ENCODE measurements at regions not wholly inside any gene's neighbourhood (a gene's known extent, or its start where the extent isn't known, plus 50 kb on each side); places are given as distances from the start of the nearest gene placed in this dataset.
"Not testable (repeated sequence)": the region's sequence is repeated elsewhere in the genome, so short reads cannot be mapped to it uniquely, and the experiment has no call there.

DNA sequence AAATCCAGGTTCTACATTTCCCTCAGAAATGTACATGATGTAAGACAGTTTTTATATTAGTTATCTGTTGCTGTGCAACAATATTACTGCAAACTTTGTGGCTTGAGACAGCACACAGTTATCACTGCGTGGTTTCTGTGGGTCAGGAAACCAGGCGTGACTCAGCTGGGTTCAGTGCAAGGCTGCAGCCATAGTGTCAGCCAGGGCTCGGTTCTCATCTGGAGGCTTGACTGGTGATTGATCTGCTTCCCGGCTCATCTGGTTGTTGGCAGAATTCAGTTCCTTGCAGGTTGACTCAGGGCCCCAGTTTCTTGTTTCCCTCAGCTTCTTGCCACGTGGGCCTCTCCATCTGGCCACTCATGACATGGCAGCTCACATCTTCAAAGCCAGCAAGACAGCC lies 146.8 kb upstream of the ROPN1B start:
- peak overlapping the region; percentile 65 for H3K27ac Mint-ChIP-seq (ENCODE audit: unreplicated experiment)
- H3K27me3 Mint-ChIP-seq (ENCODE audit: low read depth); DNase-seq (ENCODE audit: low spot score); H3K4me1 Mint-ChIP-seq (ENCODE audit: low read depth); H3K4me3 Mint-ChIP-seq (ENCODE audit: unreplicated experiment); H3K36me3 Mint-ChIP-seq (ENCODE audit: low read depth); H3K9me3 Mint-ChIP-seq (ENCODE audit: low read depth): not testable (repeated sequence)

DNA sequence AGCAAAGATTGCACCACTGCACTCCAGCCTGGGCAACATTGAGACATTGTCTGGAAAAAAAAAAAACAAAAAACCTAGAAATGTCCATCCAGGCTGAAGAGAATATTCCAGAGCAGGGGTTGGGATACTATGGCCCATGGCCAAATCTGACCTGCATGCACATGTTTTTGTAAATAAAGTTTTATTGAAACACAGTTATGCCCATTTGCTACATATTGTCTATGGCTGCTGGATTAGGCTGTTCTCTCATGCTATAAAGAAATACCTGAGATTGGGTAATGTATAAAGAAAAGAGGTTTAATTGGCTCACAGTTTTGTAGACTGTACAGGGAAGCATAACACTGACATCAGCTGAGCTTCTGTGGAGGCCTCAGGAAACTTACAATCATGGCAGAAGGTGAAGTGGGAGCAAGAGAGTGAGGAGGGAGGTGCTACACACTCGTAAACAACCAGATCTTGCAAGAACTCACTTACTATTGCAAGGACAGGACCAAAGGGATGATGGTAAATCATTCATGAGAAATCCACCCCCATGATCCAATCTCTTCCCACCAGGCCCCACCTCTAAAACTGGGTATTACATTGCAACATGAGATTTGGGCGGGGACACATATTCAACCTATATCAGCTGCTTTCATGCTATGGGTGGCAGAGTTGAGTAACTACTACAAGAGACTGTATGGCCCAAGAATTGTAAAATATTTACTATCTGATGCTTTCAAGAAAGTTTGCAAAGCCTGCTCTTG lies 137.8 kb upstream of the ROPN1B start:
- not testable (repeated sequence) for H3K4me1 Mint-ChIP-seq (ENCODE audit: low read depth); H3K4me3 Mint-ChIP-seq (ENCODE audit: unreplicated experiment); H3K36me3 Mint-ChIP-seq (ENCODE audit: low read depth); H3K27ac Mint-ChIP-seq (ENCODE audit: unreplicated experiment); DNase-seq (ENCODE audit: low spot score); H3K27me3 Mint-ChIP-seq (ENCODE audit: low read depth)
- H3K9me3 Mint-ChIP-seq (ENCODE audit: low read depth), result peaks cover 17% of the 10 kb centered on the region

DNA sequence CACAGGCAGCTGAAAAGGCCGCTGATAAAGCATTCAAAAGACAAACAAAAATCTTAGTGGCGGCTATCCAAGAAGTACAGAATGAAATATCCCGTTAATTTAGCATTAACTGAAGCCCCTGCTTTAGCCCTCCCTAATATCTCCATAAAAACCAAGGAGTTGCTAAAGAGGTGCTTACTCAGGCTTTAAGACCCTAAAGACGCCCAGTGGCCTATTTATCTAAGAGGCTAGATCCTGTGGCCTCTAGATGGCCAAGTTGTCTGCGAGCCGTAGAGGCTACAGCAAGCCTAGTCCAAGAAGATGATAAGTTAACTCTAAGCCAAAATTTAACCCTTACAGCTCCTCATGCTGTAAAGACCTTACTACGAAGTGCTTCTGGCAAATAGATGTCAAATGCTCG lies 133.4 kb upstream of the ROPN1B start:
- H3K27me3 Mint-ChIP-seq (ENCODE audit: low read depth); H3K4me3 Mint-ChIP-seq (ENCODE audit: unreplicated experiment); H3K4me1 Mint-ChIP-seq (ENCODE audit: low read depth); H3K9me3 Mint-ChIP-seq (ENCODE audit: low read depth); H3K27ac Mint-ChIP-seq (ENCODE audit: unreplicated experiment); H3K36me3 Mint-ChIP-seq (ENCODE audit: low read depth); DNase-seq (ENCODE audit: low spot score): not testable (repeated sequence)

DNA sequence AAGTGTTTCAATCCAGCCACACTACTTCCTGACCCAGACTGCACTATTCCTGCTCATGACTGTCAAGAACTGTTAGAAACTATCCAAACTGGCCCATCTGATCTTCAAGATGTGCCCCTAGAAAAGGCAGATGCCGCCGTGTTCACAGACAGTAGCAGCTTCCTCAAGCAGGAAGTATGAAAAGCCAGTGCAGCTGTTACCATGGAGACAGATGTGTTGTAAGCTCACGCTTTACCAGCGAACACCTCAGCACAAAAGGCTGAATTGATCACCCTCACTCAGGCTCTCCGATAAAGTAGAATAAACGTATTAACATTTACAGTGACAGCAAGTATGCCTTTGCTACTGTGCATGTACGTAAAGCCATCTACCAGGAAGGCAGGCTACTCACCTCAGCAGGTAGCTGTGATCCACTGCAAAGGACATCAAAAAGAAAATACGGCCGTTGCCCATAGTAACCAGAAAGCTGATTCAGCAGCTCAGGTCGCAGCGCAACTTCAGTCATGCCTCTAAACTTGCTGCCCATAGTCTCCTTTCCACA lies 132.9 kb upstream of the ROPN1B start:
- DNase-seq (ENCODE audit: low spot score); H3K27me3 Mint-ChIP-seq (ENCODE audit: low read depth); H3K9me3 Mint-ChIP-seq (ENCODE audit: low read depth); H3K36me3 Mint-ChIP-seq (ENCODE audit: low read depth); H3K4me3 Mint-ChIP-seq (ENCODE audit: unreplicated experiment); H3K4me1 Mint-ChIP-seq (ENCODE audit: low read depth); H3K27ac Mint-ChIP-seq (ENCODE audit: unreplicated experiment): not testable (repeated sequence)

DNA sequence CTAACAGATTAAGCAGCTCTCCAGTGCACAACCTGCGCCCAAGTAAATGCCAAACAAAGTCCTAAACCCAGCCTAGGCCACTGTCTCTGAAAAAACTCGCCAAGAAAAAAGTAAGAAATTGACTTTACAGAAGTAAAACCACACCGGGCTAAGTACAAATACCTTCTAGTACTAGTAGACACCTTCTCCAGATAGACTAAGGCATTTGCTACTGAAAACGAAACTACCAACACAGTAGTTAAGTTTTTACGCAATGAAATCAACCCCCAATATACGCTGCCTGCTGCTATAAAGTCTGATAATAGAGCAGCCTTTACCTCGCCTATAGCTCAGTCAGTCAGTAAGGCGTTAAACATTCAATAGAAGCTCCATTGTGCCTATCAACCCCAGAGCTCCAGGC lies 132.2 kb upstream of the ROPN1B start:
- H3K27ac Mint-ChIP-seq (ENCODE audit: unreplicated experiment); H3K36me3 Mint-ChIP-seq (ENCODE audit: low read depth); H3K27me3 Mint-ChIP-seq (ENCODE audit: low read depth); H3K4me3 Mint-ChIP-seq (ENCODE audit: unreplicated experiment); H3K4me1 Mint-ChIP-seq (ENCODE audit: low read depth); H3K9me3 Mint-ChIP-seq (ENCODE audit: low read depth); DNase-seq (ENCODE audit: low spot score): not testable (repeated sequence)

DNA sequence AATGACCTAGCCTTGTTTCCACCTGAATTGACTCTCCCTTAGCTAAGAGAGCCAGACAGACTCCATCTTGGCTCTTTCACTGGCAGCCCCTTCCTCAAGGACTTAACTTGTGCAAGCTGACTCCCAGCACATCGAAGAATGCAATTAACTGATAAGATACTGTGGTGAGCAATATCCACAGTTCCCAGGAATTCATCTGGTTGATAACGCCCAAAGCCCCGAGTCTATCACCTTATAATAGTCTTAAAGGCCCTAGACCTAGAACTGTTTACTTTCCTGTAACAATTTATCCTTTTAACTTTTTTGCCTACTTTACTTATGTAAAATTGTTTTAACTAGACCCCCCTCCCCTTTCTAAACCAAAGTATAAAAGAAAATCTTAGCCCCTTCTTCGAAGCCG lies 130.1 kb upstream of the ROPN1B start:
- not testable (repeated sequence) for H3K27me3 Mint-ChIP-seq (ENCODE audit: low read depth); H3K4me1 Mint-ChIP-seq (ENCODE audit: low read depth); H3K27ac Mint-ChIP-seq (ENCODE audit: unreplicated experiment); H3K9me3 Mint-ChIP-seq (ENCODE audit: low read depth); H3K36me3 Mint-ChIP-seq (ENCODE audit: low read depth); H3K4me3 Mint-ChIP-seq (ENCODE audit: unreplicated experiment); DNase-seq (ENCODE audit: low spot score)

DNA sequence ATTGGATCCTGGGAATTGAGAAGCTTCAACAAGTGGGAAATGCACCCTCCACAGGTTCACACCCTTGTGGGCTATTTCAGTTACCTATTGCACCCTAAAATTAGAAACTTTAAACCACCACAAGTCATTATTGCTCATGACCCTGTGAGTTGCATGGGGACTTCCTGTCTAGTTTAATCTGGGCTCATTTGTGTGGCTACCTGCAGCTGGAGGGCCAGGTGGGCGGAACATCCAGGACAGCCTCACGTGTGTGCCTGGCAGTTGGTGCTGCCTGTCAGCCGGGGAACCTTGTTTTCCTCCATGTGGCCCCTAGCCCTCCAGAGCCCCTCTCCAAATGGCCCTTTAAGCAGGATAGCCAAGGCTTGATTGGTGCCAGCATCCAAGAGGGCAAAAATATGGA lies 128.5 kb upstream of the ROPN1B start:
- H3K36me3 Mint-ChIP-seq (ENCODE audit: low read depth); H3K4me3 Mint-ChIP-seq (ENCODE audit: unreplicated experiment); H3K4me1 Mint-ChIP-seq (ENCODE audit: low read depth); H3K9me3 Mint-ChIP-seq (ENCODE audit: low read depth); H3K27me3 Mint-ChIP-seq (ENCODE audit: low read depth); H3K27ac Mint-ChIP-seq (ENCODE audit: unreplicated experiment); DNase-seq (ENCODE audit: low spot score): not testable (repeated sequence)

DNA sequence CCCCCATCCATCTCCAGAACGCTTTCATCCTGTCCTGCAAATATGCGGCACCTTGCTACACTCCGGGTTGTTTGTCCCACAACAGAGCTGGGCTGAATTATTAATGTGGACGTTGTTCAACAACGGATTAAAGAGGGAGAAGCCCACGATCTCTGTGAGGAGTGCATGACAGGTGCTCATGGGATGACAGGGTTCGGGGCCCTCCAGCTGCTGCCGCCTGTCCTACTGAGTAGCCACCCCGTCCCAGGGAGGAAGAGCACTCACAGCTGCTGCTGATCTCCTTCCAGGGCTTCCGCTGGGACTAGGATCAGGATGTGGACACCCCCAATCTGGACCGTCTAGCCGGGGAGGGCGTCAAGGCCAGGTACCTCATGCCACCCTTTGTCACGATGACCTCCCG lies 121.0 kb upstream of the ROPN1B start:
- H3K4me1 Mint-ChIP-seq (ENCODE audit: low read depth), result not testable (repeated sequence)

DNA sequence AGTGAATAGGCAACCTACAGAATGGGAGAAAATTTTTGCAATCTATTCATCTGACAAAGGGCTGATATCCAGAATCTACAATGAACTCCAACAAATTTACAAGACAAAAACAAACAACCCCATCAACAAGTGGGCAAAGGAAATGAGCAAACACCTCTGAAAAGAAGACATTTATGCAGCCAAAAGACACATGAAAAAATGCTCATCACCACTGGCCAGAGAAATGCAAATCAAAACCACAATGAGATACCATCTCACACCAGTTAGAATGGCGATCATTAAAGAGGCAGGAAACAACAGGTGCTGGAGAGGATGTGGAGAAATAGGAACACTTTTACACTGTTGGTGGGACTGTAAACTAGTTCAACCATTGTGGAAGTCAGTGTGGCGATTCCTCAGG lies 114.0 kb upstream of the ROPN1B start:
- Mint-ChIP-seq H3K36me3 (ENCODE audit: low read depth) (peaks cover 21% of the 10 kb centered on the region), H3K9me3 (ENCODE audit: low read depth) (peaks cover 15% of the 10 kb centered on the region)

More for the DNA sequence above, 121.0 kb upstream of the ROPN1B start:
- H3K36me3 Mint-ChIP-seq (ENCODE audit: low read depth), result peaks cover 23% of the 10 kb centered on the region
- peaks cover 21% of the 10 kb centered on the region for H3K9me3 Mint-ChIP-seq (ENCODE audit: low read depth)
- H3K4me3 Mint-ChIP-seq (ENCODE audit: unreplicated experiment); H3K27me3 Mint-ChIP-seq (ENCODE audit: low read depth); DNase-seq (ENCODE audit: low spot score); H3K27ac Mint-ChIP-seq (ENCODE audit: unreplicated experiment): not testable (repeated sequence)

DNA sequence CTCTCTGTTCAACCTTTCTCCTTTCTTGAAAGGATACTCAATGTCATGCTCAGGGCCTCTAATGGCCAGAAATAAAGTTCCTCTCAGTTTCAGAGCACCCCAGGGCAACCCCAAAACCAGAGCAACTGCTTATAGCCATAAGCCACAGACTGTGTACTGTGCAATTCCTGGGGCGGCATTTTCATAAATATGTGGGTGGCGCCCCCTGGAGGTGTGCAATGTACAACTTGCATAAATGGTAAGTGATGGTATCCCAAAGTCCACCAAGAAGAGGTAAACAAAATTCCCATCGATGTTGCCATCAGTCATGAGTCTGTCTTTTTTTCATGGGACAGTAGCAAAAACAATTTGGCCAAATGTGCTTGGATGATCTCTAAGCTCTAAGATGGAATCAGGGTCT lies 108.4 kb upstream of the ROPN1B start:
- DNase-seq (ENCODE audit: low spot score); H3K4me1 Mint-ChIP-seq (ENCODE audit: low read depth); H3K4me3 Mint-ChIP-seq (ENCODE audit: unreplicated experiment); H3K27me3 Mint-ChIP-seq (ENCODE audit: low read depth); H3K9me3 Mint-ChIP-seq (ENCODE audit: low read depth); H3K27ac Mint-ChIP-seq (ENCODE audit: unreplicated experiment); H3K36me3 Mint-ChIP-seq (ENCODE audit: low read depth): not testable (repeated sequence)
- TF ChIP-seq, protein P1, sequence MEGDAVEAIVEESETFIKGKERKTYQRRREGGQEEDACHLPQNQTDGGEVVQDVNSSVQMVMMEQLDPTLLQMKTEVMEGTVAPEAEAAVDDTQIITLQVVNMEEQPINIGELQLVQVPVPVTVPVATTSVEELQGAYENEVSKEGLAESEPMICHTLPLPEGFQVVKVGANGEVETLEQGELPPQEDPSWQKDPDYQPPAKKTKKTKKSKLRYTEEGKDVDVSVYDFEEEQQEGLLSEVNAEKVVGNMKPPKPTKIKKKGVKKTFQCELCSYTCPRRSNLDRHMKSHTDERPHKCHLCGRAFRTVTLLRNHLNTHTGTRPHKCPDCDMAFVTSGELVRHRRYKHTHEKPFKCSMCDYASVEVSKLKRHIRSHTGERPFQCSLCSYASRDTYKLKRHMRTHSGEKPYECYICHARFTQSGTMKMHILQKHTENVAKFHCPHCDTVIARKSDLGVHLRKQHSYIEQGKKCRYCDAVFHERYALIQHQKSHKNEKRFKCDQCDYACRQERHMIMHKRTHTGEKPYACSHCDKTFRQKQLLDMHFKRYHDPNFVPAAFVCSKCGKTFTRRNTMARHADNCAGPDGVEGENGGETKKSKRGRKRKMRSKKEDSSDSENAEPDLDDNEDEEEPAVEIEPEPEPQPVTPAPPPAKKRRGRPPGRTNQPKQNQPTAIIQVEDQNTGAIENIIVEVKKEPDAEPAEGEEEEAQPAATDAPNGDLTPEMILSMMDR (IDR thresholded peaks at IDR 0.05), result peak; percentile 47

More for the DNA sequence above, 114.0 kb upstream of the ROPN1B start:
- not testable (repeated sequence) for H3K27me3 Mint-ChIP-seq (ENCODE audit: low read depth); H3K4me1 Mint-ChIP-seq (ENCODE audit: low read depth); H3K4me3 Mint-ChIP-seq (ENCODE audit: unreplicated experiment); DNase-seq (ENCODE audit: low spot score); H3K27ac Mint-ChIP-seq (ENCODE audit: unreplicated experiment)

DNA sequence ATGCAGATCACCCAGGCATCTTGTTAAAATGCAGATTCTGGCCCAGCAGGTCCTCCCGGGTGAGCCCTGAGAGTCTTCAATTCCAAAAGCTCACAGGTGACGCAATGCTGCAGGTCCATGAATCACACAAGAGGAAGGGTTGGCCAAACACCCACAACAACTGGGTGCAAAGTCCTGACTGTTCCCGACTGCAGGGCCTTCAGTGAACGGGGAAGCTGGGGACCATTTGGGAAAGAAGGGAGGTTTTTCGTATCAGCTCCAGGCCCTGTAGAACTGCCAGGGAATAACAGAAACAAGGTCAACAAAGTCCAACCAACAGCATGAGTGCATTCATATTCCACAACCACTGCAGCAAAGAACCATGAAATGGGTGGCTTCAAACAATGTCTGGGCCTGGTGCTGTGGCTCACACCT lies 106.1 kb upstream of the ROPN1B start:
- not testable (repeated sequence) for H3K27me3 Mint-ChIP-seq (ENCODE audit: low read depth); H3K36me3 Mint-ChIP-seq (ENCODE audit: low read depth); H3K9me3 Mint-ChIP-seq (ENCODE audit: low read depth); H3K27ac Mint-ChIP-seq (ENCODE audit: unreplicated experiment); H3K4me1 Mint-ChIP-seq (ENCODE audit: low read depth); DNase-seq (ENCODE audit: low spot score); H3K4me3 Mint-ChIP-seq (ENCODE audit: unreplicated experiment)

DNA sequence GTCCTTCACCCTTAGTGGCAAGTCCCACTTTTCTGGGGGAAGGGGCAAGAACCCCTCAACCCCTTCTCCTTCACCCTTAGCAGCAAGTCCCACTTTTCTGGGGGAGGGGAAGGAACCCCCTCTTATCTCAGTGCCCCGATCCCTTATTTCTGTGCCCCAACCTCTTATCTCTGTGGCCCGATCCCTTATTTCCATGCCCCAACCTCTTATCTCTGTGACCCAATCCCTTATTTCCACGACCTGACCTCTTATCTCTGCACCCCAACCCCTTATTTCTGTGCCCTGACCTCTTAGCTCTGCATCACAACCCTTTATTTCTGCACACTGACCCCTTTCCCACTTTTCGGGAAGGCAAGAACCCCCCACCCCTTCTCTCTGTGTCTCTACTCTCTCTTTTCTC lies 104.4 kb upstream of the ROPN1B start:
- H3K4me3 Mint-ChIP-seq (ENCODE audit: unreplicated experiment); H3K9me3 Mint-ChIP-seq (ENCODE audit: low read depth); H3K36me3 Mint-ChIP-seq (ENCODE audit: low read depth); H3K4me1 Mint-ChIP-seq (ENCODE audit: low read depth); DNase-seq (ENCODE audit: low spot score); H3K27ac Mint-ChIP-seq (ENCODE audit: unreplicated experiment); H3K27me3 Mint-ChIP-seq (ENCODE audit: low read depth): not testable (repeated sequence)

Measured in chondrocyte (in vitro differentiated cells).